WERI-Rb-1 (cell line): ENCODE measurements at regions not wholly inside any gene's neighbourhood (a gene's known extent, or its start where the extent isn't known, plus 50 kb on each side); places are given as distances from the start of the nearest gene placed in this dataset.

Experiments
- DNase-seq: peaks from one replicate; pipeline ENCODE4 v3.0.0-alpha.2; 2020
- H3K27ac ChIP-seq: fragments of 250-450 bp; sonication (Bioruptor Pico); 2 replicates; pipeline ENCODE4 v1.5.1; 2020; ENCODE audit warnings: mild to moderate bottlenecking, moderate library complexity
- H3K27me3 ChIP-seq: fragments of 250-450 bp; sonication (Bioruptor Pico); 2 replicates; pipeline ENCODE4 v1.5.1; 2021; ENCODE audit warnings: mild to moderate bottlenecking, low read depth, moderate library complexity; ENCODE audit not compliant: insufficient read depth, severe bottlenecking
- H3K36me3 ChIP-seq: fragments of 250-450 bp; sonication (Bioruptor Pico); 2 replicates; pipeline ENCODE4 v1.5.1; 2020; ENCODE audit warnings: mild to moderate bottlenecking, moderate library complexity
- H3K4me3 ChIP-seq: 2 replicates; pipeline ENCODE4 v1.5.1; 2011; ENCODE audit warnings: low read depth, mild to moderate bottlenecking, control low read depth, low read length
- H3K9me3 ChIP-seq: fragments of 250-450 bp; sonication (Bioruptor Pico); 2 replicates; pipeline ENCODE4 v1.5.1; 2021; ENCODE audit warnings: mild to moderate bottlenecking, moderate library complexity; ENCODE audit not compliant: severe bottlenecking
- CTCF ChIP-seq: IDR thresholded peaks from 2 replicates; pipeline ENCODE4 v1.5.1; 2011; ENCODE audit warnings: low read depth, mild to moderate bottlenecking, control low read depth, inconsistent platforms, low read length

DNA sequence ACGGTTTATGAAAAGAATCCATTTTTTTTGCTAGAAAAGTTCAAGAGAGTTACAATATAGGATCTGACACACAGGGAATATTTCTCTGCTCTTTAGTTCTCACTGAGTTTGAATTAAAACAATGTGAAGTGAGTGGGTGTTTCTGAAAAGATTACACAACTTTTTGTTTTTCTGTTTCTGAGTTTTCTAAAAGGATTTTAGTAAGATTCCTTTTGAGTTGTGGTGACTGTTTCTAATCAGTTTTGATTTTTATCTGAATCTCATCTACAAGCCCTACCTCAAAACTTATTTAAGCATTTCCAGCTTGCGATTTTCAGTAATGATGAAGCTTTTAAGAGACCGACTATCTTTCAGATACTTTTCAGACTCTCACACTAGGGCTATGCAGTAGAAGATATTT lies 141.7 kb downstream of the GPAT3 start:
- no peaks in the 10 kb centered on the region for H3K9me3 ChIP-seq
- H3K36me3 ChIP-seq, result no peaks in the 10 kb centered on the region
- TF ChIP-seq CTCF, result no peak
- no peak overlapping the region for H3K4me3 ChIP-seq
- H3K27ac ChIP-seq, result no peak overlapping the region
- no peak for DNase-seq
- no peaks in the 10 kb centered on the region for H3K27me3 ChIP-seq

- no peaks in the 10 kb centered on the region for H3K9me3 ChIP-seq
- DNase-seq, result no peak
- no peak for TF ChIP-seq CTCF
- H3K36me3 ChIP-seq, result no peaks in the 10 kb centered on the region
- H3K27me3 ChIP-seq, result no peaks in the 10 kb centered on the region
- H3K4me3 ChIP-seq, result no peak overlapping the region
- no peak overlapping the region for H3K27ac ChIP-seq
Measured at GRCh38 chr4:83664741-83665140, 128.8 kb downstream of the GPAT3 start.

DNA sequence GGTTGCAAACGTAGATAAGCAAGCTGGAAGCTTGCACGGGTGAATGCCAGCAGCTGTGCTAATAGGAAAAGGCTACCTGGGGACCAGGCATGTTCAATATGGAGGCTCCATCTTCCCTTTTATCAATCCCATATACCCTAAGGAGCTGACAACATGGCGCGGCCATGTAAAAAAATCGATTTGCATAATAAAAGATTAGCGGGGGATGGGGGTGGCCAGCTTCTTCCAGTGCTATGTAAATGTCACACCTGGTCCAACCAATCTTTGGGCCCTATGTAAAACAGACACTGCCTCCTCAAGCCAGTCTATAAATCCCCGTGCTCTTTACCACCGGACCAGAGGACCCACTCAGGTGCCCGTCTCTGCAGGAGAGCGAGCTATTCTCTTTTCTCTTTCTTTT lies 128.2 kb downstream of the GPAT3 start:
- Histone ChIP-seq H3K36me3 (no peaks in the 10 kb centered on the region), H3K4me3 (no peak overlapping the region), H3K27ac (no peak overlapping the region), H3K27me3 (no peaks in the 10 kb centered on the region), H3K9me3 (no peaks in the 10 kb centered on the region)
- DNase-seq, result no peak
- TF ChIP-seq CTCF, result no peak

- Histone ChIP-seq H3K4me3 (no peak overlapping the region), H3K36me3 (no peaks in the 10 kb centered on the region), H3K9me3 (no peaks in the 10 kb centered on the region), H3K27ac (no peak overlapping the region), H3K27me3 (no peaks in the 10 kb centered on the region)
- TF ChIP-seq CTCF, result no peak
- no peak for DNase-seq
Measured at GRCh38 chr4:83662204-83662603, 126.3 kb downstream of the GPAT3 start.

GRCh38 chr4:83661359-83661758 lies 125.5 kb downstream of the GPAT3 start:
- no peak for TF ChIP-seq CTCF
- H3K4me3 ChIP-seq, result no peak overlapping the region
- no peaks in the 10 kb centered on the region for H3K27me3 ChIP-seq
- no peaks in the 10 kb centered on the region for H3K9me3 ChIP-seq
- DNase-seq, result no peak
- no peaks in the 10 kb centered on the region for H3K36me3 ChIP-seq
- no peak overlapping the region for H3K27ac ChIP-seq

DNA sequence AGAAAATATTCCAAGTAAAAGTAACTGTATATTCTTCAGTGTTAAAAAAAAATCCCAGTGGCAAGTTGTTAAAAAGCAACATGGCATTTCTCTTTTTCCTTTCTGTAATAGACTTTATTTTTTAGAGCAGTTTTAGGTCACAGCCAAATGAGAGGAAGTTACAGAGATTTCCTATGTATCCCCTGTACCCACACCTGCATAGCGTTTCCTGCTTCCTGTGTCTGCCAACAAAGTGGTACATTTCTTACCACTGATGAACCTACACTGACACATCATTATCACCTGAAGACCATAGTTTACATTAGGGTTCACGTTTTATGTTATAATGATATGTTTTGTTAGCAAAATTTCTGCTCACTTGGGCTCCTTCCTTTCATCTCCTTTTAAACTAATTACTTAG lies 124.7 kb downstream of the GPAT3 start:
- DNase-seq, result no peak
- no peaks in the 10 kb centered on the region for H3K36me3 ChIP-seq
- no peak overlapping the region for H3K4me3 ChIP-seq
- H3K27ac ChIP-seq, result no peak overlapping the region
- no peak for TF ChIP-seq CTCF
- no peaks in the 10 kb centered on the region for H3K9me3 ChIP-seq
- H3K27me3 ChIP-seq, result no peaks in the 10 kb centered on the region
